ENCODE measurements at regions not wholly inside any gene's neighbourhood (a gene's known extent, or its start where the extent isn't known, plus 50 kb on each side); places are given as distances from the start of the nearest gene placed in this dataset.

- H3K9me3 ChIP-seq (ENCODE audit: control insufficient read depth in 1 of 2, insufficient read depth in 1 of 2, low read length in 2 of 2): peaks cover 4 to 9% of the 10 kb centered on the region in 2 experiments
- no peaks in the 10 kb centered on the region for H3K4me1 ChIP-seq (ENCODE audit: insufficient read depth, low read length)
- no peaks in the 10 kb centered on the region for H3K4me1 Mint-ChIP-seq (ENCODE audit: low read depth)
- no peak for TF ChIP-seq CTCF (IDR thresholded peaks at IDR 0.05)
- H3K36me3 Mint-ChIP-seq (ENCODE audit: low read depth): no peaks in the 10 kb centered on the region
- no peak overlapping the region for H3K27ac ChIP-seq (ENCODE audit: low read depth in 1 of 2, low read length in 2 of 2)
- no peak overlapping the region for H3K27ac Mint-ChIP-seq
- no peaks in the 10 kb centered on the region for H3K36me3 ChIP-seq (ENCODE audit: insufficient read depth, low read length)
- DNase-seq (no peak), ATAC-seq (ENCODE audit: poor library complexity) (no peak)
- ChIA-PET POLR2A (no interaction called here), CTCF (no interaction called here)
- no peak overlapping the region for H3K4me3 ChIP-seq (ENCODE audit: low read length)
- H3K9me3 Mint-ChIP-seq: peaks cover 10% of the 10 kb centered on the region
- peaks cover 22% of the 10 kb centered on the region for H3K27me3 Mint-ChIP-seq
- intact Hi-C loops (cut with DNase I, micrococcal nuclease): no loop called here
- H3K4me3 Mint-ChIP-seq: no peak overlapping the region
- H3K27me3 ChIP-seq (ENCODE audit: control insufficient read depth in 1 of 2, insufficient read depth in 2 of 2, low read length in 2 of 2): no peaks in the 10 kb centered on the region
Observed at GRCh38 chr12:65574867-65575266, 249.4 kb upstream of the HMGA2 start.

- H3K9me3 Mint-ChIP-seq: no peaks in the 10 kb centered on the region
- Histone ChIP-seq H3K4me3 (ENCODE audit: low read length) (no peak overlapping the region), H3K4me1 (ENCODE audit: insufficient read depth, low read length) (no peaks in the 10 kb centered on the region), H3K9me3 (ENCODE audit: control insufficient read depth in 1 of 2, insufficient read depth in 1 of 2, low read length in 2 of 2) (no peaks in the 10 kb centered on the region), H3K27ac (ENCODE audit: low read depth in 1 of 2, low read length in 2 of 2) (no peak overlapping the region), H3K36me3 (ENCODE audit: insufficient read depth, low read length) (no peaks in the 10 kb centered on the region), H3K27me3 (ENCODE audit: control insufficient read depth in 1 of 2, insufficient read depth in 2 of 2, low read length in 2 of 2) (no peaks in the 10 kb centered on the region)
- DNase-seq (no peak), ATAC-seq (ENCODE audit: poor library complexity) (no peak)
- CTCF ChIA-PET: no interaction called here
- no peak overlapping the region for H3K27ac Mint-ChIP-seq
- H3K4me1 Mint-ChIP-seq (ENCODE audit: low read depth): no peaks in the 10 kb centered on the region
- POLR2A ChIA-PET: no interaction called here
- no peaks in the 10 kb centered on the region for H3K27me3 Mint-ChIP-seq
- H3K4me3 Mint-ChIP-seq: no peak overlapping the region
- intact Hi-C loops (cut with DNase I, micrococcal nuclease): no loop called here
- TF ChIP-seq CTCF (IDR thresholded peaks at IDR 0.05): no peak
- H3K36me3 Mint-ChIP-seq (ENCODE audit: low read depth): no peaks in the 10 kb centered on the region
Observed at GRCh38 chr12:65584016-65584415, 240.3 kb upstream of the HMGA2 start.

- Histone ChIP-seq H3K27ac (ENCODE audit: low read depth in 1 of 2, low read length in 2 of 2) (no peak overlapping the region), H3K4me1 (ENCODE audit: insufficient read depth, low read length) (no peaks in the 10 kb centered on the region), H3K36me3 (ENCODE audit: insufficient read depth, low read length) (no peaks in the 10 kb centered on the region), H3K27me3 (ENCODE audit: control insufficient read depth in 1 of 2, insufficient read depth in 2 of 2, low read length in 2 of 2) (no peaks in the 10 kb centered on the region), H3K9me3 (ENCODE audit: control insufficient read depth in 1 of 2, insufficient read depth in 1 of 2, low read length in 2 of 2) (no peaks in the 10 kb centered on the region), H3K4me3 (ENCODE audit: low read length) (no peak overlapping the region)
- Mint-ChIP-seq H3K4me1 (ENCODE audit: low read depth) (no peaks in the 10 kb centered on the region), H3K4me3 (no peak overlapping the region), H3K36me3 (ENCODE audit: low read depth) (no peaks in the 10 kb centered on the region), H3K27ac (no peak overlapping the region), H3K27me3 (no peaks in the 10 kb centered on the region), H3K9me3 (no peaks in the 10 kb centered on the region)
- ATAC-seq (ENCODE audit: poor library complexity) (no peak), DNase-seq (no peak)
- POLR2A ChIA-PET: no interaction called here
- intact Hi-C loops (cut with DNase I, micrococcal nuclease): no loop called here
- no peak for TF ChIP-seq CTCF (IDR thresholded peaks at IDR 0.05)
- CTCF ChIA-PET: no interaction called here
Observed at GRCh38 chr12:65585648-65586602, 238.4 kb upstream of the HMGA2 start.
